Astrocyte of the spinal cord (primary cell): ENCODE measurements at regions not wholly inside any gene's neighbourhood (a gene's known extent, or its start where the extent isn't known, plus 50 kb on each side); places are given as distances from the start of the nearest gene placed in this dataset.

Experiments
- DNase-seq: peaks from one replicate; pipeline ENCODE4 v3.0.0; 2011; ENCODE audit warnings: low read depth, low spot score
- H3K4me3 ChIP-seq: 2 replicates; pipeline ENCODE4 v1.5.1; 2011; ENCODE audit warnings: low read depth, mild to moderate bottlenecking, low read length, moderate library complexity
- CTCF ChIP-seq: IDR thresholded peaks from 2 replicates; pipeline ENCODE4 v1.5.1; 2012; ENCODE audit warnings: low read depth, mild to moderate bottlenecking, low read length, inconsistent platforms
- in situ Hi-C: cut with HindIII; loops from 2 replicates; pipeline ENCODE4 v1.10.0; 2017; ENCODE audit warnings: low sequenced_read_pairs

- no peak for TF ChIP-seq CTCF
- in situ Hi-C loops, result no loop called here
- no peak for DNase-seq
- H3K4me3 ChIP-seq, result no peak overlapping the region
Observed at GRCh38 chrX:40360557-40360956, 220.2 kb upstream of the ATP6AP2 start.

- in situ Hi-C loops, result no loop called here
- no peak for TF ChIP-seq CTCF
- no peak overlapping the region for H3K4me3 ChIP-seq
- DNase-seq, result no peak
Observed at GRCh38 chrX:40359593-40359992, 221.2 kb upstream of the ATP6AP2 start.

- no peak overlapping the region for H3K4me3 ChIP-seq
- in situ Hi-C loops, result no loop called here
- DNase-seq, result no peak
- TF ChIP-seq CTCF, result no peak
Observed at GRCh38 chrX:40358994-40359393, 221.8 kb upstream of the ATP6AP2 start.

GRCh38 chrX:40349251-40349650 lies 231.5 kb upstream of the ATP6AP2 start:
- in situ Hi-C loops, result no loop called here
- no peak for TF ChIP-seq CTCF
- no peak overlapping the region for H3K4me3 ChIP-seq
- no peak for DNase-seq

GRCh38 chrX:40346379-40346778 lies 234.4 kb upstream of the ATP6AP2 start:
- H3K4me3 ChIP-seq, result no peak overlapping the region
- in situ Hi-C loops, result no loop called here
- no peak for TF ChIP-seq CTCF
- no peak for DNase-seq

- no peak overlapping the region for H3K4me3 ChIP-seq
- in situ Hi-C loops, result no loop called here
- no peak for TF ChIP-seq CTCF
- DNase-seq, result no peak
Observed at GRCh38 chrX:40343319-40343718, 237.5 kb upstream of the ATP6AP2 start.

GRCh38 chrX:40340116-40340515 lies 240.7 kb upstream of the ATP6AP2 start:
- in situ Hi-C loops, result no loop called here
- DNase-seq, result no peak
- no peak for TF ChIP-seq CTCF
- no peak overlapping the region for H3K4me3 ChIP-seq
